ENCODE measurements at regions not wholly inside any gene's neighbourhood (a gene's known extent, or its start where the extent isn't known, plus 50 kb on each side); places are given as distances from the start of the nearest gene placed in this dataset.

GRCh38 chr1:30509670-30510069, 213.7 kb downstream of the MATN1 start:
- no peak overlapping the region for H3K27ac Mint-ChIP-seq
- no peak overlapping the region for H3K4me3 Mint-ChIP-seq
- H3K9me3 Mint-ChIP-seq, result no peaks in the 10 kb centered on the region
- no peaks in the 10 kb centered on the region for H3K36me3 Mint-ChIP-seq (ENCODE audit: low read depth)
- peaks cover 28% of the 10 kb centered on the region for H3K27me3 Mint-ChIP-seq (ENCODE audit: low read depth)
- H3K4me1 Mint-ChIP-seq, result no peaks in the 10 kb centered on the region
- TF ChIP-seq CTCF (IDR thresholded peaks at IDR 0.05; ENCODE audit: unreplicated experiment in 3 of 3), result no peak

- Mint-ChIP-seq H3K27me3 (ENCODE audit: low read depth) (peaks cover 28% of the 10 kb centered on the region), H3K4me1 (no peaks in the 10 kb centered on the region), H3K36me3 (ENCODE audit: low read depth) (no peaks in the 10 kb centered on the region), H3K4me3 (no peak overlapping the region), H3K27ac (no peak overlapping the region), H3K9me3 (no peaks in the 10 kb centered on the region)
- TF ChIP-seq CTCF (IDR thresholded peaks at IDR 0.05; ENCODE audit: unreplicated experiment in 3 of 3), result no peak
These were observed 214.8 kb downstream of the MATN1 start for GRCh38 chr1:30508611-30509010.

DNA sequence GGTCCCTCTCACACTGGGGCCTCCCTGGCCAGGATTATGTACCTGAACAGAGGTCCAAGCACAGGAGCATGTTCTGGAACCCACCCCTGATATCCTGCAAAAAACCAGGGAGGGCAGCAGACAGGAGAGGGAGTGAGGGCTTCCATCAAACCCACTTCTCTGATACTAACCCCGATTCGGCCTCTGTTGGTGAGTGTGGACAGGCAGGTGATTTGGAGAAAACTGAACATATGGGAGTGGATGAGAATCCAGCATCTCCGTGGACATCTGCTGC, 215.3 kb downstream of the MATN1 start:
- Mint-ChIP-seq H3K4me1 (no peaks in the 10 kb centered on the region), H3K27me3 (ENCODE audit: low read depth) (peaks cover 25% of the 10 kb centered on the region), H3K27ac (no peak overlapping the region), H3K9me3 (no peaks in the 10 kb centered on the region), H3K4me3 (no peak overlapping the region), H3K36me3 (ENCODE audit: low read depth) (no peaks in the 10 kb centered on the region)
- TF ChIP-seq CTCF (IDR thresholded peaks at IDR 0.05; ENCODE audit: unreplicated experiment in 3 of 3), result no peak

GRCh38 chr1:30507401-30508174, 215.8 kb downstream of the MATN1 start:
- H3K36me3 Mint-ChIP-seq (ENCODE audit: low read depth), result no peaks in the 10 kb centered on the region

GRCh38 chr1:30507016-30507312, 216.4 kb downstream of the MATN1 start:
- H3K27ac Mint-ChIP-seq, result no peak overlapping the region

More at GRCh38 chr1:30507401-30508174, 215.8 kb downstream of the MATN1 start:
- Mint-ChIP-seq H3K9me3 (no peaks in the 10 kb centered on the region), H3K27ac (no peak overlapping the region), H3K4me3 (no peak overlapping the region), H3K4me1 (no peaks in the 10 kb centered on the region), H3K27me3 (ENCODE audit: low read depth) (peaks cover 22% of the 10 kb centered on the region)
- TF ChIP-seq CTCF (IDR thresholded peaks at IDR 0.05; ENCODE audit: unreplicated experiment in 3 of 3), result no peak

More at GRCh38 chr1:30507016-30507312, 216.4 kb downstream of the MATN1 start:
- H3K27me3 Mint-ChIP-seq (ENCODE audit: low read depth), result peaks cover 20% of the 10 kb centered on the region
- no peaks in the 10 kb centered on the region for H3K4me1 Mint-ChIP-seq
- H3K9me3 Mint-ChIP-seq, result no peaks in the 10 kb centered on the region
- H3K36me3 Mint-ChIP-seq (ENCODE audit: low read depth), result no peaks in the 10 kb centered on the region
- no peak for TF ChIP-seq CTCF (IDR thresholded peaks at IDR 0.05; ENCODE audit: unreplicated experiment in 3 of 3)
- no peak overlapping the region for H3K4me3 Mint-ChIP-seq
